Hepatic stellate cell (primary cell): ENCODE measurements at regions not wholly inside any gene's neighbourhood (a gene's known extent, or its start where the extent isn't known, plus 50 kb on each side); places are given as distances from the start of the nearest gene placed in this dataset.

Source experiments
- DNase-seq: peaks from one replicate; pipeline ENCODE4 v3.0.0; 2011; ENCODE audit warnings: low spot score

DNA sequence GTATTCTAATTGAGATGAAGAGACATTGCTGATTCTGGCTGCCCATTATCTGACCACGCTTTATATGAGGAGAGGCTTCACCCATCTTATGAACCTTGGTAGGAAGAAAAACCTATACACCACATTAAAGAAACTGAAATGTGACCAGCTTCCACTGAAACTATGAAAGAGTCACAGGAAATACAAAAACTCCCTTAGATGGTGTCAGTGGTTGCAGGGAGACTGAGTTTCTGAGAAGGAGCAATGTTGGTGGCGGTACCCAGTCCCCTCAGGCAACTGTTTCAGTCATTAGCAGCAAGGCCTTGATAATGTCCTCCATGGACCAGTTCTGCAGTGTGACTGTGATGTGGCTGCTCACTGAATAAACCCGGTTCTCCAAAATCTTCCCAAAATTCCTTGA lies 110.5 kb upstream of the FTMT start:
- DNase-seq = no peak

DNA sequence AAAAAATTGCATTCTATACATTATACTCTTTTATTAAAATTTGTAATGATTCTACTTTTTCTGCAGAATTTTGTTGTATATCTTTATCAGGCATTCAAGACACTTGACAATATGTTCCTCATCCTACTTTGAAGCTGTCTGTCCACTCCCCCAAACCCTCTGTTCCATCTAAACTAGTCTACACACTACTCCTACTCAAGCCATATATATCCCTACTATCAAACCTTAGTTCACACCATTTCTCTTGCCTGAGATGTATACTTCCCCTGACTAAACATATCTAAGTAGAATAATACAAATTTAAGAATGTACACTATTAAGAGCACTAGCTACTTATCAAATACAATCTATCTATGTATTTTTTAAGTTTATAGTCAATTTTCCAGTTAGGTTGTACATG lies 107.1 kb upstream of the FTMT start:
- DNase-seq = no peak

DNA sequence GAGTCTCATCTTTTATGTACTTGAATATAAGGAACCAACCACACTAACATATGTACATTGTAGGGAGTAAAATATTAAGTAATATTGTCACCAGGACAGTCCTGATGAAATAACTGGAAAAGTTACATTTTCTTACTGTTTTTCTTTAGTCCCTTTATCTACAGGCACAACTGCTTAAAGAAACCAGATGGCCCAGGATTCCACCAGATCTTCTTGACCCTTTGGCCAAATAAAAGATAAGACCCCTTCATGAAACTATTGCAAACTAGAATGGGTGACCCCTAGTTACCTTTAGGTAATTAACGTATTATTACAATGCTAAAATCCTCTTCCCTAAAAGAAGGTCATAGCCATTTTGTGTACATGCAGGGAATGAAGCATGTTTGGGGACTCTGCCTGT lies 106.3 kb upstream of the FTMT start:
- no peak for DNase-seq

DNA sequence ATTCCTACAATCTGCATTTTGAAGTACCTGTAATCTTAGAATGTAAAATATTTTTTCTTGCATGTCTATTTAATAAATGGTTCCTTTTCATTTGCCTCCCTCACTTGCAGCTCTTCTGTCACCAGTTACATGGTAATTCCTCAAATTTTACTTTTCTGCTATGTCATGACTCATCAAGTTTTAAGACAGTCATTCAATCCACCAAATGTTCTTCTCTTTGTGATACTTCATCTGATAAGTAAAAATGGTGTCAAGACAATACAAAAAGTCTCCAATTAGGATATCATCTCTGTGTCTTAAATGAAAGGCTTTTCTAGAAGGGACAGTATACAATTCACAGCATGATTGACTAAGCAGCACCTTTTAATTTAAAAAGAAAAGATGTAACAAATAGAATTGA lies 104.9 kb upstream of the FTMT start:
- DNase-seq = no peak

DNA sequence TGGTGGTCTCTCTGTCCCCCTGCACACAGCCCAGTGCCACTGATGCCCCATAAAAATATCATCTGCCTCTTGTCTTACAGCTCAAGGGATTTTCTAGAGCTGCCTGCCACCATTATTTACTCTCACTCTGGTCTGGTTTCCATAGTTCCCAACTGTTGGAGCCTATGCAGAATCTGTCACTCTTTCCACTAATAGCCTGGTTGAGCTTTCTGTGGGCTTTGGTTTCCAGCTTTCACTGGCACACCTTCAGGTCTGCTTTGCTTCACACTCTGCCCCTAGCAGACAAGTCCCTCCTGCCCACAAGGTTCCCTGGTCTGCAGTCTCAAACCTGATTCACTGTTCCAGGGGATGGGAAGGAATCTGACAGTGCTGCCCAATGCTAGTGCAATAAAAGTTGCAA lies 103.0 kb upstream of the FTMT start:
- no peak for DNase-seq

DNA sequence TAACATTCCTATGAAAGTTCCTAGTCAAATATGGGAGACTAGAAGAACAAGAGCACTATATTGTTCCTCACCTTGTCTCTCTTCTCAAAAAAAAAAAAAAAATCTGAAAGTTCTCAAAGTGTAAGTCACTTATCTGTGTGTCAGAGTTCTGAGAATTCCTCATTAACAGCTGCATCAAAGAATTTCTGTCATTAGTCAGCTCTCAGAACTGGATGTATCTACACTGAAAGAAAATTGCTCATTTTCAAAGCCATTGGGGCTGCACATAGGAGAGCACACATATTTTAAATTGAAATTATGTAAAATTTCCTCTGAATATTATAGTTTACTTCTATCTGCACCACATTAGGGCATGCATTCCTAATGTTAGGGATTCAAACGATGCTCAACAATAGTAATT lies 99.5 kb upstream of the FTMT start:
- no peak for DNase-seq

DNA sequence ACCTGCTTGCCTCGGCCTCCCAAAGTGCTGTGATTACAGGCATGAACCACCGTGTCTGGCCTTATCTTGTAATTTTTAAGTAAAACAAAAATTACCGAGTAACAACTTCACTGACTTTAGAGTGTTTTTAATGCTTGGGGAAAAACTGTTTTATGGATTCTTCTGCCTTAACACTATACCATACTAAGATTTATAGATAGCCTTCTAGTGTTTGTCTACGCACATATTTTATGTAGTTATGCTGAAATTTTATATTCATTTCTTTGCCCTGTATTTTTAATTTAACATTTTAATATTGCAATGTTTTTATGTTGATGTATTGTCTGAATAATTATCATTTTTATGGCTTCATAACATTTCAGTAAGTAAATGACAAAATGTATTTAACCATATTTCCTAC lies 96.4 kb upstream of the FTMT start:
- no peak for DNase-seq

DNA sequence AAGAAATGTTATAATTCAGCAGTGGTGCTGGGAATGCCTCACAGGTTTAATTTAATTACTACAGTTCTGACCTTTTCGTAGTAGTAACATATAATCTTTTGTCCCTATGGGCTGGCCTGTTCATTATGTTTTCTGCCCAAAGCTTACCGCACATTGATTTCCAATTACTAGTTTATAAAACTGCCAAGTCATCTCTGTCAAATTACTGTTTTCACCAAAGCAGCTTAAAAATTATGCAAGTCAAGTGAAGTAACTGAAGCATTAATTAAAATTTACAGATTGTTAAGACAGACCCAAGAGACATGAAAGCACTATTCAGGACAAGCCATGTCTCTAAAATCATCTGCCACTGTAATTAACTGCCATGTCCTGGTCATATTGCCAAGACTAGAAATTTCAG lies 93.9 kb upstream of the FTMT start:
- no peak for DNase-seq

DNA sequence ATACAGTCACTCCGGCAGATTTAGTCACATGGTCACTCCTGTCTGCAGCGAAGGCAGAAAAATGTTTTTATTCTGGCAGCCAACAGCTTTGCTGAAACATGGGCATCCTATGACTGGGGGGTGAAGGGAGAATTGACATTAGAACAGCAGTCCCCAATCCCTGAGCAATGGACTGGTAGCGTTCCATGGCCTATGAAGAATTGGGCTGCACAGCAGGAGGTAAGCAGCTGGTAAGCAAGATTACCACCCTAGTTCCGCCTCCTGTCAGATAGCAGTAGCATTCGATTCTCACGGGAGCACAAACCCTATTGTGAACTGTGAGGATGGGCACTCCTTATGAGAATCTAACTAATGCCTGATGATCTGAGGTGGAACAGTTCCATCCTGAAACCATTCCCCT lies 93.1 kb upstream of the FTMT start:
- no peak for DNase-seq

DNA sequence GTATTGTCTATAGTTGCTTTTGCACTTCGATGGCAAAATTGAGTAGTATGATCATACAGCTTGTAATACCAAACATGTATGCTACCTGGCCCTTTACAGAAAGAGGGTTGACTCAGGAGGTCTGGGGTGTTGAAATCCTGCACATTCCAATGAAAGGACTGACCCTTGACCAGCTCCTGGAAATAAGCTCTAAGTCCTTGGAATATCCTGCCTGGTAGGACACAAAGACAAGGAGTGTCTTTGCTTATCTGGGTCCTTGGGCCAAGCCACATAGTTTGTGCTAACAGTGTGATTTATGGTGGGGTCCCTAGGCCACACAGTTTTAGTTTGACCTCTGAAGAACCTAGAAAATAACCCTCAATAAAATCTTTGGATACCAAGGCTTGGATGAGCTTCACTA lies 89.3 kb upstream of the FTMT start:
- no peak for DNase-seq

DNA sequence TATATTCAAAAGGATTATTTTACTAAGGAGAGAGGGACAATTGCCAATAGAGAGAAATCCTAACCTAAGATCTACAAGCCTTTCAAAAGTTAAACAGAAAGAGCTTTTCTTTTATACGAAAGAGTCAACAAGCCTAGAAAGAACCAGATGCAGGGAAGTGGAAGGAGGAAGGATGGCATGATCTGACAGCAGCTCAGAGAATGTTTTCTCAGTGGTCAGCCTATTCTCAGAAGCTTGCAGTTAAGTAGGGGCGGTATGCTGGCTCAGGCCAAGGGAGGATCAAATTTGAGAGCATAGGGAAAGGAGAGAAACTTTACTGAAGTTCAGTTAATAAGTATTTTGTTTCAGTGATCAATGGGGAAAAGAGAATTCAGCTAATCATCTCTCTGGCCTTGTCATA lies 88.0 kb upstream of the FTMT start:
- DNase-seq = no peak

DNA sequence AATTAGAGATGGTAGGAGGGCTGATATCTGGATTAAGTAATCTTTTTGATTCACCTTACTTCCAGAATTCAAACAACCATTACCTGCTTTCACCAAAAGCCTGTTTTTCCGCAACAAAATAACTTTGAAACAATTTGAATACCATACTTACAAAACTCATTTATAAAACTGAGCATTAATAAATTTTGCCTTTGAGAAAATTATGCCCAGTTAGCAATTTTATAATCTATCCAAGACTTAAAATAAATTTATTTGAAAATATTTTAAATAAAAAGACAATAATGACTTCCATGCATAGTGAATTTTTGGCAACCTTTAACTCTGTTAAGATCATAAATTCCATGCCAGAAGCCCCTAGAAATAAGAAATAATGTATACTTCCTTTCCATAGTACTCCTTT lies 71.3 kb upstream of the FTMT start:
- DNase-seq = no peak

DNA sequence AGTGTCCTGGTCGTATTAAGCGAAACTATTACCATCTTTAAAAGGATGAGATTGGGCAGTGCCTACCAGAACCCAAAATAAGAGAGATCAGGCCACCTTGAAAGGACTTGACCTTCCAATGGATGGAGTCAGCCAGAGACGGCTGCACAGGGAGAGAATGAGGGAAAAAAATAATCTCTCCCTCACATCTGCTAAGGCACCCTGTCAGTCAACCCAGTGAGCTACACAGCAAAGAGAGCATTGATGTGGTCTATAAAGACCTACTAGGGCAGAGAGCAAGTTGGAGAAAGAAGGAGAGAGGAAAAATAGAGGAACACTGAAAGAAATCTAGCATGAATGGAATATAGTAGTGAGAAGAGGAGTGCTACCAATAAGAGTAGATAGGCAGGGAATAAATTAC lies 68.0 kb upstream of the FTMT start:
- no peak for DNase-seq

DNA sequence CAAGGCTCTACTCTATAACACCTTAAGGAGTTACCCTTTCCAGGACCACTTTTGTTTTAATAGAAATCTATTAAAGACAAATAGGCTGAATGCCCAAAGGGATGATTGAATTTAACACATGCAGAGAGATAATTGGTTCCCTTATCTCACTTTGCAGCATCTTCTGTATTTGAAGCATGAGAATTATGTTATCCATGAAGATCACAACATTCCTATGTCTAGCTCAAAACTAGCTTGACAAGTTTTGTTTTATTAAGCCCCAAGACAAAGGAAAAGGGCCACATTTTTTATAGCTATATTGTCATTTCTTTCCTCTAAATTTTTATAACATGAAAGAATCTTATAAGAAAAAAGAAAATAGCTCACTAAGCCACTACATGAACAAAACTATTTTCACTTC lies 57.9 kb upstream of the FTMT start:
- DNase-seq = no peak

DNA sequence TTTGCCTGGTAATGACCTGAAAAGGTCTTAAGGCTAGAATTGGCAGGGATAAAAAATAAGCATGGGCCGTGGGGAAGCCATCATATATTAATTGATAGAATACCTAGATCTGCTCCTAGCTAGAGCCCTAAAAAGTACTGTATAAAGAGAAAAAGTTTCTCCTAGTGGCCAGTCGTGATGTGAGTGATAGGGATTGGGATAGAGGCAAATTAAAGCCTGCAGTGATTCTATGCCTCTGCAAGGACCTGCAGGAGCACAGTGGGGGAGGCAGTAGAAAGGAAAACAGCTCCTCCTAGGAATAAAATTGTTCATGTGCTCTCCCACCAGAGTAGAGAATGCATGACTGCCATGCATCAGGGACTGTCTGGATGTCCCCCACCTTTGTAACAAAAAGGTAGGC lies 56.2 kb upstream of the FTMT start:
- DNase-seq = no peak

DNA sequence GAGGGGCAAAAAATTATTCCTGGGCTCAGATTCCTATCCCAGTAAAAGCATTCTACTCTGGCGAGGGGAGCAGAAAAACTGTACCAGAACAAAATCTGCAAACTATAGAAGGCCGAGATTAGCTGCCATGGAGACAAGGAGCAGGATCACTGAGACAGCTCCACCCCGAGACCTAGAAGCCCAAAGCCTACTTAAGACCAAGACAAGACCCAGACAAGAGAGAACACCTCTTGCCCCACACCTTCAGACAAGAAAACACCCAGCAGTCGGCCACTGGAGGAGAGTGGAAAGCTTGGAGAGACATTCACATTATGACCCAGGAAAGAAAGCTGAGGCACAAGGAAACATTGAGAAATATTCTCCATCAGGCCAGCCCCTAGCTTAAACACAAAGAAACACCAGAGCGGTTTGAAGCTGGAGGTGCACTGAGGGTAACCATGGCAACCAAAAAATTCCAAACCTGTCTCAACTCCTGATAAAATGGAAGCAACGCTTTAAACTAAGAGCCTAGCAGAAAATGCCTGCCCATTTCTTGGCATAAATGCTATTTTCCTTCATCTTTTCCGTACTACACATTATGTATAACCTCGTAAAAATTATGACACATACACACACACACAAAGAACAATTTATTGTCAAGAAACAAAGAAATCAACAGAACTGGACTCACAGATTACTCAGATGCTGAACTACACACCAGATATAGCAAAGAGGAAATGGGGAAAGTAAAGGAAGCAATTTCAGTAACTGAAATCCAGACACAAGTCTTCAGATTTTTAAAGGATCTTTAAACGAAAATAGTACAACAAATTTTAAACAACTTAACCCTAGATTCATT lies 53.8 kb upstream of the FTMT start:
- no peak for DNase-seq
